ENCODE measurements at regions not wholly inside any gene's neighbourhood (a gene's known extent, or its start where the extent isn't known, plus 50 kb on each side); places are given as distances from the start of the nearest gene placed in this dataset.

GRCh38 chr6:153780011-153780410 lies 259.0 kb upstream of the OPRM1 start:
- TF ChIP-seq, protein P1, sequence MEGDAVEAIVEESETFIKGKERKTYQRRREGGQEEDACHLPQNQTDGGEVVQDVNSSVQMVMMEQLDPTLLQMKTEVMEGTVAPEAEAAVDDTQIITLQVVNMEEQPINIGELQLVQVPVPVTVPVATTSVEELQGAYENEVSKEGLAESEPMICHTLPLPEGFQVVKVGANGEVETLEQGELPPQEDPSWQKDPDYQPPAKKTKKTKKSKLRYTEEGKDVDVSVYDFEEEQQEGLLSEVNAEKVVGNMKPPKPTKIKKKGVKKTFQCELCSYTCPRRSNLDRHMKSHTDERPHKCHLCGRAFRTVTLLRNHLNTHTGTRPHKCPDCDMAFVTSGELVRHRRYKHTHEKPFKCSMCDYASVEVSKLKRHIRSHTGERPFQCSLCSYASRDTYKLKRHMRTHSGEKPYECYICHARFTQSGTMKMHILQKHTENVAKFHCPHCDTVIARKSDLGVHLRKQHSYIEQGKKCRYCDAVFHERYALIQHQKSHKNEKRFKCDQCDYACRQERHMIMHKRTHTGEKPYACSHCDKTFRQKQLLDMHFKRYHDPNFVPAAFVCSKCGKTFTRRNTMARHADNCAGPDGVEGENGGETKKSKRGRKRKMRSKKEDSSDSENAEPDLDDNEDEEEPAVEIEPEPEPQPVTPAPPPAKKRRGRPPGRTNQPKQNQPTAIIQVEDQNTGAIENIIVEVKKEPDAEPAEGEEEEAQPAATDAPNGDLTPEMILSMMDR (optimal IDR thresholded peaks at IDR 0.05 in 1 of 3, IDR thresholded peaks at IDR 0.05 in 1 of 3, conservative IDR thresholded peaks at IDR 0.05 in 1 of 3; ENCODE audit: extremely low read depth in 1 of 3, insufficient read depth in 2 of 3, low read length in 3 of 3): no peak
- no peak for TF ChIP-seq EZH2 (IDR thresholded peaks at IDR 0.05; ENCODE audit: low read length)

Data from keratinocyte (primary cell).